Psoas muscle (tissue), 7 donors: ENCODE measurements at regions not wholly inside any gene's neighbourhood (a gene's known extent, or its start where the extent isn't known, plus 50 kb on each side); places are given as distances from the start of the nearest gene placed in this dataset.

Experiments
- ATAC-seq, 4 donors: fragments of 200-7000 bp; cut with Tn5 transposase; one replicate each; pipeline ENCODE4 v1.9.1; 2020; ENCODE audit warnings: moderate library complexity in 3 of 4, mild to moderate bottlenecking in 2 of 4
- DNase-seq, 2 donors: peaks; one replicate each; pipeline ENCODE4 v3.0.0-alpha.2; 2020
- H3K27ac ChIP-seq: fragments of 200-600 bp; one replicate; pipeline ENCODE4 v1.8.0; 2022
- H3K27me3 ChIP-seq, 3 donors: fragments of 200-600 bp in 1 of 3; one replicate each; pipeline versions ENCODE4 v1.6.1 to v1.8.0; 2013 to 2022; ENCODE audit warnings: low read length in 2 of 3, mild to moderate bottlenecking in 2 of 3, moderate library complexity in 1 of 3; ENCODE audit not compliant: insufficient read depth in 3 of 3
- H3K36me3 ChIP-seq, 2 donors: fragments of 200-600 bp in 1 of 2; one replicate each; pipeline versions ENCODE4 v1.6.1 to v1.8.0; 2013 to 2022; ENCODE audit warnings: low read depth in 1 of 2, mild to moderate bottlenecking in 1 of 2, moderate library complexity in 1 of 2; ENCODE audit not compliant: insufficient read depth in 1 of 2
- H3K4me1 ChIP-seq: fragments of 200-600 bp; one replicate; pipeline ENCODE4 v1.8.0; 2022
- H3K4me3 ChIP-seq: fragments of 200-600 bp; one replicate; pipeline ENCODE4 v1.8.0; 2022; ENCODE audit warnings: mild to moderate bottlenecking
- H3K9me3 ChIP-seq: fragments of 200-600 bp; one replicate; pipeline ENCODE4 v1.8.0; 2022
- CTCF ChIP-seq: fragments of 200-600 bp; IDR thresholded peaks from one replicate; pipeline ENCODE4 v1.8.0; 2022; ENCODE audit warnings: antibody characterized with exemption
- WGBS, 3 donors: extraction: QIAGEN DNeasy Blood & Tissue Kit; methylation state at CpG; one replicate each; pipeline versions ENCODE4 v1.1.6 to v1.1.7; 2013; 5-methylcytosine and 5-hydroxymethylcytosine counted together
- intact Hi-C, 2 donors: fragments of 100-400 bp; cut with DNase I; formaldehyde crosslinking; loops; one replicate each; pipeline versions ENCODE4 v1.11.0 to v1.14.2; 2022
- donor health status: healthy with polysubstance abuse.
- donor health status: DM: no; HTN: no; CAD: no; lungs with moderate emphysema.
- donor health status: Bipolar disorder and iron deficiency.
- donor health status: healthy.
- donor health status: DM: yes; HTN: yes; CAD: no.
- donor health status: DM: no; HTN: no; CAD: no.
- donor health status: DM: yes; HTN: yes; CAD: no.

DNA sequence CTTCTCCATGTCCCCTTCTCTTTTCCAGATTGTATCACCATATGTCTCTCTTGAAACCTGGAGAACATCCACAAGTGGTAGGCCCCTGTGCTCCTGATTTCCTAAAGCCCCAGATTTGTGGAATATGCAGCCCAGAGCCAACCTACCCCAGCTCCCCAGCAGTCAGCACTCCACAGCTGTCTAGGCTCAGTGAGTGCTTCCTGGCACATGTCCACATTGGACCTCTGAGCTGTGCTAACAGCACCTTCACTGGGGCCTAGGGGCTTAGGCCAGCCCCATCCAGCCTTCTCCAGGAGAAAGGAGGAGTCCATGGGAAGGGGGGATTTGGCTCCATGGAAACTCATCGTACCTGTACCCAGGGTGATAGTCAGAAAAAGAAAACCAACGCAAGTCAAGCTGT, 192.7 kb downstream of the FGFR2 start:
- Histone ChIP-seq H3K27ac (no peak overlapping the region), H3K9me3 (no peaks in the 10 kb centered on the region), H3K36me3 (no peaks in the 10 kb centered on the region), H3K27me3 (no peaks in the 10 kb centered on the region), H3K4me1 (no peaks in the 10 kb centered on the region), H3K4me3 (no peak overlapping the region)
- intact Hi-C loops: no loop called here
- DNase-seq (no peak), ATAC-seq (no peak)
- 85 to 89% (median 87%) methylated on average over 2 of the region's 2 CpGs for WGBS, 3 donors
- TF ChIP-seq CTCF: no peak

DNA sequence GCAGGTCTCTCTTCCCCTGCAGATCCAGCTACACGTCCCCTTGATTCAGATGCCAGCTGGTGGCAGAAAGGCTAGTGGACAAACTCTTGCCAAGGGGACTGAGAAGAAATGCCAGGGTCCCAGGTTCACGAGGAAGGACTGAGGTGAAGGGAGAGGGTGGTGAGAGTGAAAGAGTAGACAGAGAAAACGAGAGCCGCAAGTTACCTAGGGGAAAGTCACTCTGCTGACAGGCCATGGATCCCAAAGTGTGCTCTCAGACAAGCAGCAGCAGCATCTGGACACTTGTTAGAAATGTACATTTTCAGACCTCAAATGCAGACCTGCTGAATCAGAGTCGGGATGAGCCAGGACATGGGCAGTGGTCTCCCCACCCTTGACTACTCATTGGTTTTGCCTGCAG, 192.3 kb downstream of the FGFR2 start:
- Histone ChIP-seq H3K9me3 (no peaks in the 10 kb centered on the region), H3K27ac (no peak overlapping the region), H3K4me3 (no peak overlapping the region), H3K36me3 (no peaks in the 10 kb centered on the region), H3K4me1 (no peaks in the 10 kb centered on the region), H3K27me3 (no peaks in the 10 kb centered on the region)
- intact Hi-C loops: no loop called here
- 69 to 85% (median 79%) methylated on average over 5 of the region's 5 CpGs for WGBS, 3 donors
- DNase-seq: no peak
- no peak for TF ChIP-seq CTCF
- ATAC-seq: no peak

- 67 to 72% (median 72%) methylated on average over 11 of the region's 11 CpGs for WGBS, 3 donors
- Histone ChIP-seq H3K27ac (no peak overlapping the region), H3K4me3 (no peak overlapping the region), H3K9me3 (no peaks in the 10 kb centered on the region), H3K36me3 (no peaks in the 10 kb centered on the region), H3K4me1 (no peaks in the 10 kb centered on the region), H3K27me3 (no peaks in the 10 kb centered on the region)
- intact Hi-C loops: no loop called here
- ATAC-seq (no peak), DNase-seq (no peak)
- no peak for TF ChIP-seq CTCF
Measured at GRCh38 chr10:121406823-121407545, 191.3 kb downstream of the FGFR2 start.

DNA sequence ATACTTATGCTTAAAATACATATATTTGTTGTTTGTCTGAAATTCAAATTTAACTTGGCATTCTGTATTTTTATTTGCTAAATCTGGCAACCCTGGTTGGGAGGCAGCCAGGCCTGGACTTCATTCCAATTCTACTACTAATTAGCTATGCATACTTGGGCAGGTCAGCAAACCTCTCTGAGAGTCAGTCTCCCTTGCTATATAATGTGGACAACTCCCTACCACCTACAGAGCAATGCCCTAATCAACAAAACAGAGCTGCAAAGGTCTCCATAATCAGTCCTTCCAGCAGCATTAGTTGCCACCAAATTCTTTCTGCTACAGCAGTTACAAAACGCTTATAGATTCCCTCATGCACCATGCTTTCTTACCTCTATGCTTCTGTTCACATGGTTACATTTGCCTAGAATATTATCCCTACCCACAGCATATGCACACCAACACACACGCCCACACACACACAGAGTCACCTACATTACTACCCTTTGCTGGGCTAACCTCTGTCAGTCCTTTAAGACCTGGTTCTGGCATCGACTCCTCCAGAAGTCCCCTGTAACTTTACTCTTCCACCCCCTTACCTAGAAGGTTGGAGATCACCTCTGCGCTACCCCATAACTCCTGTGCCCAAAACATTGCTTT, 188.7 kb downstream of the FGFR2 start:
- 74 to 78% (median 74%) methylated on average over 4 of the region's 4 CpGs for WGBS, 3 donors
- H3K27me3 ChIP-seq: peaks cover 0 to 1% (median 0%) of the 10 kb centered on the region in 3 donors
- no peak for TF ChIP-seq CTCF
- ATAC-seq: no peak
- no peak overlapping the region for H3K4me3 ChIP-seq
- H3K9me3 ChIP-seq: no peaks in the 10 kb centered on the region
- H3K36me3 ChIP-seq: no peaks in the 10 kb centered on the region
- H3K4me1 ChIP-seq: no peaks in the 10 kb centered on the region
- intact Hi-C loops: no loop called here
- no peak overlapping the region for H3K27ac ChIP-seq
- no peak for DNase-seq
